ENCODE measurements at regions not wholly inside any gene's neighbourhood (a gene's known extent, or its start where the extent isn't known, plus 50 kb on each side); places are given as distances from the start of the nearest gene placed in this dataset.
A peak's percentile ranks its signal among the peaks of the same experiment; 100 is the strongest.

DNA sequence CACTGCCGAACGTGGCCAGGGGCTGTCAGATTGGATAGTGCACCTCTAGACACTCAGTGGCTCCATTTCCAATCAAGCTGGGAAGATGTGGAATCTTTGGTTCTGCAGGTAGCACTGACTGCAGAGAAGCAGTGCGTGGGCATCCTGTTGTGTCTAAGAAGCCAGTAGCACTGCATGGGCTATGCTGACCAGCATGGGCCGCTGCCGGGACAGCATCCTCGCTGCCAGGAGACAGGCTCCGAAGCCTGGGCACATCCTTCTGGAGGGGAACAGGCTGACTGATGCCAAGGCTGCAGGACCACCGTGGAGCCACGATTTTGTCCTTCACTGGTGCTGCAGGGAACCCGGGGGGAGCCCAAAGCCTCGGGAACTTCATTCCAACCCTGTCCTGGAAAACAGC is 649.4 kb downstream of the NPHP4 start:
- no peak for DNase-seq

DNA sequence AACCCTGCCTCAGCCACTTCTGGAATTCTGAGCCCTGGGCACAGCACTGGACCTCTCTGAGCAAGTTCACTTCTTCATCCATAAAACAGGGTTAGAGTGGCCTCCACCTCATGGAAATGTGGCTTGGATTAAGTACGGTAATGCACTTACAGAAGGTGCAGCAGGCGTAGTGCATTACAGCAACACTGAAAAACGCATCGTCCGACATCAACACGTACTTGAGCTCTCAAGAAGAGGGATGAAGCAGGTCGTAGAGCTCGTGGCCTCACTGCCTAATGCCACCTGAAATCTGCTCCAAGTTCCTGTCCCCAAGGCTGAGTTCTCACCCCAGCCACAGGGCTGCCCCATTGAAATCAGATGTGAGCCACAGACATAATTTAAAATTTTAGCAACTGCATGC is 650.1 kb downstream of the NPHP4 start:
- no peak for DNase-seq

DNA sequence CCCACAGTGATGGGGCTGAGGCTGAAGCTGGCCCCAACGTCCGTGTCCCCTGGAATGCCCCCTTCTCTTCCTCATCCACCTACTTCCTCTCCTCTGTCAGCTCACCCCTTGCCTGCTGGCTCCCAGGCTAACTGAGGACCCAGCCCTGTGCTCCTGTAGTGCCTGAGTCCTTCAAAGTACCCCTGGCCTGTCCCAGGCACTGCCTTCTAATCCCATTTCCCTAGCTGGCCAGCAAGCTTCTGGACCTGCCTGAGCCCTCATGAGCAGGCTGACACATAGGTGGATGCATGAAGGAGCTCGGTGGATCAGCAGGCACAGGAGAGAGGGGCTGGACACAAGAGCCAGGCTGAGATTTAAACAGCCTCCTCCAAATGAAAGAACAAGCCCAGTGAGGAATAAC is 650.8 kb downstream of the NPHP4 start:
- no peak for DNase-seq

DNA sequence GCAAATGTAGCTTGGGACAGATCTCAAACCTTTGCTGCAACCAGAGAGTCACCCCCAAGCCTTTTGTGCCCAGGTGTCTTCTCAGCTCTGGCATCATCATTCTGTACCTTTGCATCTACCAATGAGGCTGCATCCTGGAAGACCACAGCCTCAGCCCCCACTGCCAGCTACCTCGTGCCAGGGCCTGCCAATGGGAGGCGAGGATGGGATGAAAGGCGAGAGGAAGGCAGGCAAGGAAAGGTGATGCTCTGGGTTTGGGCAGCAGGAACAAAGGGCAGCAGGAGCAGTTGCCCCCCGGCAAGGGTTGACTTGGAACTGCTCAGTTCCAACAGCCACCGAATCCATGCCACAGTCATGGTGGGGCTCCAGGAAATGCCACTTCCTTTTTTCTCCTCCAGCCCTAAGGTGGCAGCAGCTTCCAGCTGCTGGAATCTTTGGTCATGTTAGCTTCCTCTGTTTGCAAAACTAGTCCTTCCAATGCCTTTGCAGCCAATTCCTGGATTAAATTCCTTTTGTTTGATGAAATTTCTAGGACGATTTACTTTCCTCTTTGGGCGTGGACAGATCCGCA is 651.6 kb downstream of the NPHP4 start:
- DNase-seq, result no peak

DNA sequence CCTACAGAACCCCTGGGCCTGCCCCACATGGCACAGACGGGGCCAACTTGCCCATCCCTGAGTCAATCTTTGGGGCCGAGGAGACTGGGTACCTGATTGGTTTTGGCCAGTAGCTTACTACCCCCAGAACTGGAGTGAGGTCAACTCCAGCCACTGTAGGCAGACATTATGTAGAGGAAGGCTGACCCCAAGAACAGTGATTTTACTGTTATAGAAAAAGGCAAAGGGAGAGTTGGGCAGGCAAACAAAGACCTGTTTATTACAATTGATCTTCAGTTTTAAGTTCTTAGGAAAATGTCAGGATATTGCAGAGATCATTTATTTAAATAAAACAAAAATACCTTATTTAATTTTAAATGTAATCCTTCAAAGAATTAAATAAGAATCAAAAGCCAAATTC is 653.8 kb downstream of the NPHP4 start:
- no peak for DNase-seq

GRCh38 chr1:5333291-5333690 is 658.9 kb downstream of the NPHP4 start:
- no peak for DNase-seq

- no peak for DNase-seq
These were observed 661.1 kb downstream of the NPHP4 start for GRCh38 chr1:5331101-5331500.

DNA sequence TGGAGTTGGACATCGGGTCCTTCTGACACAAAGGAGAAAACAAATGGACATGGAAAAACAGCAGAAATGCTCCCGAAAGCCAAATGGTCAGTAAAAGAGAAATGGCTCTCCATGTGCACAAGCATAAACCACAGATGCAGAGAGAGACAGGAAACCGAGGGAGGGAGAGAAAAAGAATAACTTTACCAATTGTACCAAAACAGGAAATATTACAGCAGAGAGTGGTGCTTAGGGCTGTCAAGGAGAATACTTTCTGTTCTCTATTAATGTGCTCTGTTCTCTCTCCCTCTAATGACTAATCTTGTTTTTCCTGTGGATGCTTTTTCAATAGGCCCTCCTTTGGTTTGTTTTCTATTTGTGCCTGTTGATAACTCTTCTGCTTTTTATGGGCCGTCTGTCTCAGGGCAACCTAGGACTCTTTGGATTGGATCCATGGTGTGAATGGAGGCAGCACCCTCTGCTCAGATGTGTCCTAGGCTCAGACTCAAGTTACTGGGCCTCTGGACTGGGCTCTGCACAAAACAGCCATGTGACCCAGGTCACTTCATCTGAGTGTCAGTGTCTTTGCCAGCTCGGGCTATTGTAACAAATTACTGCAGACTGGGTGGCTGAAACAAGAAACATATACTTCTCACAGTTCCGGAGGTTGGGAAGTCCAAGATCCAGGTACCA is 663.0 kb downstream of the NPHP4 start:
- no peak for DNase-seq

DNA sequence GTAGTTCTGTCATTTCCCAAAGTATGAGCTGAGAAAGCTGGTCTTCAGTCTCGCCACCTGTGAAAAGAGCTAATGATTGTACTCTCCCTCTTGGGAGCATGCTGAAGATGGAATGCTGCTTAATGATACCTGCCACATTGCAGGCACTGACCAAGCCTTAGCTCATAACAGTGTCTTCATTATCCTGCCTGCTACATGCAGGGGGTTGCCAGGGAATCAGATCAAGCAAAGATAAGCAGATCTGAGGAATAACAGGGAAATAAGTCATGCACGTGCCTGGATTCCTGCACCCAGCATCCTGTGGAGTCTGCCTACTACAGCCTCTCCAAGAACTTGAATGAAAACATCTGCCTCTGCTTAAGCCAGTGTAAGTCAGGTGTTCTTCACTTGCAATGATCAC is 667.3 kb downstream of the NPHP4 start:
- no peak for DNase-seq

GRCh38 chr1:5318143-5318816 is 663.9 kb downstream of the AJAP1 start:
- DNase-seq, result no peak

GRCh38 chr1:5317391-5317790 is 663.0 kb downstream of the AJAP1 start:
- no peak for DNase-seq

DNA sequence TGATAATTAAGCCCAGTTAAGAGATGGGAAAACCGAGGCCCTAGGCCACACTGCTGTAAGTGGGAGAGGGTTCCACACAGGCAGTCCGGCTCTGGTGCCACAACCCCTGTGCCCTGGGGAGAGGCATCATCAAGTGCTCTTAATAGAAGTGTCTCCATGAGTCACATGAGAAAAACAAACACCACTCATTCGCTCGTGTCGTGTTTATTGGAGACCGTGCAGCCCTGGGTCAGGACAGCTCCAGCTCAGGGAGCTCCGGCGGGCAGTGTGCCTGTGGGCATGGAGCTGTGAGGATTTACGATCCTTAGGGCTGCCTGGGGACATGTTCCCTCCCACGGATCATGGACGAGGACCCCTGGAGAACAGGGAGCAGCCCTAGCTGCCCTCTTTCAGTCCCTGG is 658.5 kb downstream of the AJAP1 start:
- peak in 1 of 2 donors; percentile 5 for DNase-seq

GRCh38 chr1:5312293-5312674 is 657.9 kb downstream of the AJAP1 start:
- DNase-seq, result no peak

DNA sequence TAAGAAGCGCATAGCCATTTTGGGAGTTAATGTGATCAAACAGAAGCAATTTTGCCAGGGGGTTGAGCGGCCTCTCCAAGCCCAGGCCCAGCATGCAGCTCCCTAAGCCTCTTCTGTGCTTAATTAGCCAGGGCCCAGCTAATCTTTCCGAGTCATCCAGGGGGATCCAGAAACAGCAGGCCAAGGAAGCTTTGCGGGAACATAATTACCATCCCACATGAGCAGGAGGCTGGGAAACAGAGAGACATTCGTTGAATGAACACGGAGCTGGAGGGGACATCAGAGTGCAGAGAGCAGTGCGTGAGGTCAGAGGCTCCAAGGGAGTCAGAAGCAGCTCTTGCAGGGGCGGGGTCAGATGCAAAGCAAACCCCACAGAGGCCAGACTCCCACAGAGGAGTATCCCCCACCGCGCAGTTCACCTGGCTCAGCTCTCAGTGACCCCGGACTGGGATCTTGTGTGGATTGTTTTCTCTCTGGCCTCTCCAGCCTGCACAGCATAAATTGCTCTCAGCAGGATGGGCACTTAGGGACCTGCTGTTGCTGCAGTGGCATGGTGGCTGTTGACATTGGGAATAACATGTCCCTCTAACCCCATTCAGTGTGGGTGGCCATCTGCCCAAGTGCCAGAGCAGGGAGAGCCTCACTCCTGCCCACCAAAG is 657.4 kb downstream of the AJAP1 start:
- DNase-seq, result no peak

GRCh38 chr1:5311147-5311546 is 656.7 kb downstream of the AJAP1 start:
- DNase-seq, result no peak

DNA sequence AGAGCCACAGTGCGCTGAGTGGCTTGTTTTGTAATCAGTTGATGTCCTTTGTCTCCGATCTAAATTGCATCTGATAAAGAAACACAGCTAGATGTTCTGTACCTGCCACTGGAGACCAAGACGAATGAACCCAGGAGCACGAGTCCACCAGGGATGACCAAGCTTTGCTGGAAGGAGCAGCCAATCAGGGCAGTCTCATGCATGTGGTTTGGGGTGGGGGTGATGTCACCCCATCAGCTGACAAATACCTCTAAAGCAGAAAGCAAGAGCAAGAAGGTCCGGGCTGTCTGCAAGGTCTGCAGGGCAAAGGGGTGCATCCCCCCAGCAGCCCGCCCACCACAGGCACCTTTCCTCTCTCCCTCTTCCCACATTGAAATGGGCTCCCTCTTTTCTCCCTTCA is 653.8 kb downstream of the AJAP1 start:
- no peak for DNase-seq

DNA sequence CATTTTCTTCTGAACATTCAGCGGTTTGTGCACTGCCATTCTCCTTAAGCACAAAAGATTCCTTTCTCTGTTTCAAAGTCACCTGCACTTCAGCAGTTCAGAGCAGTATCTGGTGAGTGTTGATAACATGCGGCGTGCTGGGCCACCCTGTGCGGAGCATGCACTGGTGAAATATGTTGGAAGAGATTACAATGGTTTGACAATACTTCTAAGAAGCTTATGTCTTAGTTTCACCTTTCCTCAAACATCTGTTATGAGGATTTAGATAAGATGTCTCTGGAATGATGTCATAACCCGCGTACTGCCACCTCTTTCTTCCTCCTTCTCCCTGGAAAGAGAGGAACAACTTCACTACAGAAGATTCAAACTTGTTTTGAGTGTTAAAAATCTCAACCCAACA is 650.3 kb downstream of the AJAP1 start:
- DNase-seq, result no peak

GRCh38 chr1:5298376-5298775 is 644.0 kb downstream of the AJAP1 start:
- DNase-seq, result no peak

DNA sequence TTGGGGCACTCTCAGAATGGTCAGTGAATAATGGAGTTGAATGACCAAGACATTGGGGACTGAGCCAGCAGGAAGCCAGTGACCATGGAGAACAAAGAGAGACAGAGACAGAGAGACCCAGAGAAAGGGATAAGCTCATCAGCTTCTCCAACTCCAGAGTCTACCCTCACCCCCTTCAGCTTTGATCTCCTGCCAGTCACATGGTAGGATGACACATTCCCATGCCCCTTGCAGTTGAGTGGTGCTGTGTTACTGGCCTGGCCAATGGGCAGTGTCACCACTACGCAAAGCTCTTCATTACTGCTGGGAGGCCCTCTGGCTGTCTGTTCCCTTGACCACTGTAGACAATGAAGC is 643.5 kb downstream of the AJAP1 start:
- DNase-seq, result no peak

- DNase-seq, result no peak
These were observed 642.9 kb downstream of the AJAP1 start for GRCh38 chr1:5297180-5297885.

- no peak for DNase-seq
These were observed 642.3 kb downstream of the AJAP1 start for GRCh38 chr1:5296557-5297179.

- no peak for DNase-seq
These were observed 641.7 kb downstream of the AJAP1 start for GRCh38 chr1:5296095-5296494.
